HCT116 (cell line): ENCODE measurements at regions not wholly inside any gene's neighbourhood (a gene's known extent, or its start where the extent isn't known, plus 50 kb on each side); places are given as distances from the start of the nearest gene placed in this dataset.

ENCODE experiments used
- ATAC-seq: fragments of 200-7000 bp; cut with Tn5 transposase; 2 replicates; pipeline ENCODE4 v1.9.1; 2020; ENCODE audit warnings: mild to moderate bottlenecking, moderate library complexity
- BruUV-seq: library from RNA; stranded (reverse); fragments of 400-500 nt; replicated peaks from 2 replicates; lab custom pipeline; 2021; lab: Mats Ljungman, UMichigan
- CTCF ChIA-PET: fragments of 300-600 bp; sonication (Branson Sonifier 250); formaldehyde crosslinking; loops from one replicate; lab custom pipeline; 2021; ENCODE audit warnings: antibody characterized with exemption; lab: Charles Lee
- POLR2A ChIA-PET: fragments of 300-600, 350-600 bp; sonication (Branson Sonifier 250); formaldehyde crosslinking; loops from one replicate; lab custom pipeline; 2021; ENCODE audit warnings: antibody characterized with exemption; lab: Charles Lee
- RAD21 ChIA-PET, 2 experiments: fragments of 300-600 bp; sonication (Branson Sonifier 250); formaldehyde crosslinking; loops; one replicate each; lab custom pipeline; 2023; ENCODE audit warnings: low total read pairs in 2 of 2; ENCODE audit not compliant: uncharacterized antibody in 2 of 2, unreplicated experiment in 2 of 2, low non-redundant PET in 1 of 2; lab: Charles Lee
- DNase-seq: peaks from one replicate; pipeline ENCODE4 v3.0.0-alpha.2; 2010; ENCODE audit warnings: low read depth, low spot score
- H2AFZ ChIP-seq: fragments of 200-600 bp; shearing (Covaris generic), sonication (generic); 2 replicates; pipeline ENCODE4 v1.6.1; 2017; ENCODE audit warnings: low read depth, mixed run types, mixed read lengths, antibody characterized with exemption, low read length; ENCODE audit not compliant: poor library complexity, severe bottlenecking
- H3K27ac ChIP-seq: 2 replicates; pipeline ENCODE4 v1.5.1; 2012; ENCODE audit warnings: low read depth, low read length
- H3K27me3 ChIP-seq: fragments of 200-600 bp; sonication (generic); 2 replicates; pipeline ENCODE4 v1.6.1; 2016; ENCODE audit warnings: mixed run types, low read length, mixed read lengths; ENCODE audit not compliant: insufficient read depth
- H3K36me3 ChIP-seq, 2 experiments: fragments of 200-500 bp in 1 of 2; fragments of 200-600 bp in 1 of 2; sonication (Bioruptor generic) in 1 of 2; sonication (generic) in 1 of 2; 2 replicates each; pipeline versions ENCODE4 v1.5.1 to v1.6.1; 2014 to 2016; ENCODE audit warnings: low read length in 2 of 2, inconsistent platforms in 1 of 2, mixed read lengths in 1 of 2, mixed run types in 1 of 2; ENCODE audit not compliant: insufficient read depth in 2 of 2, control insufficient read depth in 1 of 2
- H3K4me1 ChIP-seq, 2 experiments: fragments of 200-600 bp in 1 of 2; sonication (generic) in 1 of 2; 2 replicates each; pipeline versions ENCODE4 v1.5.1 to v1.6.1; 2012 to 2017; ENCODE audit warnings: low read length in 2 of 2, inconsistent platforms in 1 of 2, mild to moderate bottlenecking in 1 of 2, mixed read lengths in 1 of 2, mixed run types in 1 of 2, moderate library complexity in 1 of 2; ENCODE audit not compliant: insufficient read depth in 2 of 2, control insufficient read depth in 1 of 2
- H3K4me2 ChIP-seq: fragments of 200-600 bp; sonication (generic); 2 replicates; pipeline ENCODE4 v1.6.1; 2017; ENCODE audit warnings: mixed run types, low read length, mixed read lengths
- H3K4me3 ChIP-seq, 2 experiments: fragments of 200-600 bp in 1 of 2; sonication (generic) in 1 of 2; replicated peaks in 1 of 2; 2 replicates each; pipeline ENCODE4 v1.5.1; 2011 to 2016; ENCODE audit warnings: low read length in 2 of 2, control low read depth in 1 of 2, low read depth in 1 of 2, mild to moderate bottlenecking in 1 of 2, mixed read lengths in 1 of 2, mixed run types in 1 of 2
- H3K79me2 ChIP-seq: fragments of 200-600 bp; sonication (generic); 2 replicates; pipeline ENCODE4 v1.6.1; 2017; ENCODE audit warnings: mild to moderate bottlenecking, mixed run types, low read length, moderate library complexity, mixed read lengths; ENCODE audit not compliant: insufficient read depth
- H3K9ac ChIP-seq: fragments of 200-600 bp; sonication (generic); 2 replicates; pipeline ENCODE4 v1.6.1; 2016; ENCODE audit warnings: low read length, mixed read lengths
- H3K9me2 ChIP-seq: fragments of 200-600 bp; sonication (generic), shearing (Covaris generic); 2 replicates; pipeline ENCODE4 v1.6.1; 2017; ENCODE audit warnings: mixed run types, mild to moderate bottlenecking, moderate library complexity; ENCODE audit not compliant: insufficient read depth
- H3K9me3 ChIP-seq, 2 experiments: fragments of 200-500 bp in 1 of 2; fragments of 200-600 bp in 1 of 2; sonication (Bioruptor generic) in 1 of 2; sonication (generic) in 1 of 2; 2 replicates each; pipeline ENCODE4 v1.6.1; 2014 to 2017; ENCODE audit warnings: low read length in 2 of 2, mixed read lengths in 2 of 2, inconsistent platforms in 1 of 2, low read depth in 1 of 2, mild to moderate bottlenecking in 1 of 2, mixed run types in 1 of 2, moderate library complexity in 1 of 2; ENCODE audit not compliant: control insufficient read depth in 1 of 2, insufficient read depth in 1 of 2
- H4K20me1 ChIP-seq: fragments of 200-600 bp; sonication (generic), shearing (Covaris generic); 2 replicates; pipeline ENCODE4 v1.6.1; 2017; ENCODE audit warnings: mixed run types, mild to moderate bottlenecking, moderate library complexity; ENCODE audit not compliant: insufficient read depth
- CBX3 ChIP-seq: IDR thresholded peaks from 2 replicates; pipeline ENCODE4 v1.6.1; 2012; ENCODE audit warnings: low read depth
- CEBPB ChIP-seq: IDR thresholded peaks from 2 replicates; pipeline ENCODE4 v1.6.1; 2012; ENCODE audit warnings: low read depth
- CTCF ChIP-seq, 3 experiments: fragments of 200-600 bp in 1 of 3; sonication (generic) in 1 of 3; IDR thresholded peaks in 2 of 3; conservative IDR thresholded peaks in 1 of 3; 2 replicates each; pipeline ENCODE4 v1.5.1; 2012 to 2017; ENCODE audit warnings: low read depth in 2 of 3, low read length in 2 of 3, antibody characterized with exemption in 1 of 3, borderline replicate concordance in 1 of 3, control low read depth in 1 of 3, mild to moderate bottlenecking in 1 of 3, mixed read lengths in 1 of 3, mixed run types in 1 of 3, moderate library complexity in 1 of 3; ENCODE audit not compliant: insufficient read depth in 1 of 3
- EGR1 ChIP-seq: IDR thresholded peaks from 2 replicates; pipeline ENCODE4 v1.6.1; 2012; ENCODE audit warnings: low read depth
- ELF1 ChIP-seq: IDR thresholded peaks from 2 replicates; pipeline ENCODE4 v1.6.1; 2012; ENCODE audit warnings: low read depth, borderline replicate concordance
- EZH2 ChIP-seq: fragments of 200-600 bp; sonication (generic); IDR thresholded peaks from 2 replicates; pipeline ENCODE4 v1.6.1; 2017; ENCODE audit warnings: antibody characterized with exemption, mixed run types
- EZH2phosphoT487 ChIP-seq: fragments of 200-600 bp; IDR thresholded peaks from 2 replicates; pipeline ENCODE4 v1.6.1; 2018; ENCODE audit warnings: antibody characterized with exemption, borderline replicate concordance
- JUND ChIP-seq: IDR thresholded peaks from 2 replicates; pipeline ENCODE4 v1.6.1; 2012
- POLR2A ChIP-seq: IDR thresholded peaks from 2 replicates; pipeline ENCODE4 v1.7.0; 2011; ENCODE audit warnings: borderline replicate concordance; ENCODE audit not compliant: insufficient read depth, insufficient read length; ENCODE audit errors: extremely low read depth
- POLR2AphosphoS5 ChIP-seq: IDR thresholded peaks from 2 replicates; pipeline ENCODE4 v1.6.1; 2011; ENCODE audit warnings: mild to moderate bottlenecking, low read depth, low read length, moderate library complexity
- RAD21 ChIP-seq: IDR thresholded peaks from 2 replicates; pipeline ENCODE4 v1.6.1; 2012; ENCODE audit warnings: low read depth, mild to moderate bottlenecking
- REST ChIP-seq: IDR thresholded peaks from 2 replicates; pipeline ENCODE4 v1.6.1; 2012; ENCODE audit warnings: low read depth
- SIN3A ChIP-seq: IDR thresholded peaks from 2 replicates; pipeline ENCODE4 v1.6.1; 2012; ENCODE audit warnings: low read depth
- SP1 ChIP-seq: IDR thresholded peaks from 2 replicates; pipeline ENCODE4 v1.6.1; 2012; ENCODE audit warnings: low read depth
- SRF ChIP-seq: IDR thresholded peaks from 2 replicates; pipeline ENCODE4 v1.6.1; 2012; ENCODE audit warnings: low read depth
- TCF7L2 ChIP-seq: IDR thresholded peaks from 2 replicates; pipeline ENCODE4 v1.7.0; 2011; ENCODE audit warnings: borderline replicate concordance, inconsistent platforms; ENCODE audit not compliant: insufficient read depth, insufficient read length; ENCODE audit errors: extremely low read depth
- YY1 ChIP-seq: IDR thresholded peaks from 2 replicates; pipeline ENCODE4 v1.6.1; 2011; ENCODE audit warnings: low read length, low read depth, moderate library complexity, mild to moderate bottlenecking; ENCODE audit not compliant: insufficient replicate concordance; ENCODE audit errors: extremely low read depth
- ZBTB33 ChIP-seq: IDR thresholded peaks from 2 replicates; pipeline ENCODE4 v1.6.1; 2011; ENCODE audit warnings: mild to moderate bottlenecking, low read length, moderate library complexity; ENCODE audit not compliant: insufficient replicate concordance; ENCODE audit errors: extremely low read depth
- ZFX ChIP-seq: fragments of 450-650 bp; IDR thresholded peaks from 2 replicates; pipeline ENCODE4 v1.6.1; 2017
- ZNF274 ChIP-seq: fragments of 200-500 bp; sonication (Bioruptor generic); IDR thresholded peaks from 2 replicates; pipeline ENCODE4 v1.6.1; 2014; ENCODE audit warnings: mild to moderate bottlenecking, low read depth, low read length, inconsistent platforms
- intact Hi-C: fragments of 100-400 bp; cut with micrococcal nuclease; formaldehyde crosslinking; loops from 2 replicates; pipeline ENCODE4 v1.10.0; 2022

GRCh38 chr20:22088882-22089281 is 383.4 kb downstream of the PAX1 start:
- DNase-seq (no peak), ATAC-seq (no peak)
- no peaks in the 10 kb centered on the region for H3K79me2 ChIP-seq
- TF ChIP-seq ZFX (no peak), TCF7L2 (no peak), CEBPB (no peak), RAD21 (no peak), REST (no peak), EGR1 (no peak), YY1 (no peak), ELF1 (no peak), SP1 (no peak), ZNF274 (no peak), EZH2phosphoT487 (no peak), SRF (no peak), POLR2AphosphoS5 (no peak), CBX3 (no peak), POLR2A (no peak), CTCF (IDR thresholded peaks at IDR 0.05 in 2 of 3, conservative IDR thresholded peaks at IDR 0.05 in 1 of 3; ENCODE audit: borderline replicate concordance in 1 of 3, insufficient read depth in 1 of 3, low read depth in 2 of 3, low read length in 2 of 3) (no peak), ZBTB33 (no peak), EZH2 (no peak), SIN3A (no peak), JUND (no peak)
- ChIA-PET RAD21 (no interaction called here), CTCF (no interaction called here), POLR2A (no interaction called here)
- no peaks in the 10 kb centered on the region for H3K36me3 ChIP-seq
- no peaks in the 10 kb centered on the region for H3K27me3 ChIP-seq
- peaks cover 16 to 18% of the 10 kb centered on the region in 2 experiments; a peak in 2 of 4 replicates for H3K9me3 ChIP-seq
- H2AFZ ChIP-seq, result no peak overlapping the region
- BruUV-seq, result no TSS peak
- no peaks in the 10 kb centered on the region for H3K4me1 ChIP-seq
- H3K4me3 ChIP-seq, result no peak overlapping the region
- no peaks in the 10 kb centered on the region for H4K20me1 ChIP-seq
- H3K9me2 ChIP-seq, result no peaks in the 10 kb centered on the region
- intact Hi-C loops, result no loop called here
- H3K4me2 ChIP-seq, result no peak overlapping the region
- H3K27ac ChIP-seq, result no peak overlapping the region
- no peak overlapping the region for H3K9ac ChIP-seq
